ENCODE measurements at regions not wholly inside any gene's neighbourhood (a gene's known extent, or its start where the extent isn't known, plus 50 kb on each side); places are given as distances from the start of the nearest gene placed in this dataset.
"Not testable (repeated sequence)": the region's sequence is repeated elsewhere in the genome, so short reads cannot be mapped to it uniquely, and the experiment has no call there.

DNA sequence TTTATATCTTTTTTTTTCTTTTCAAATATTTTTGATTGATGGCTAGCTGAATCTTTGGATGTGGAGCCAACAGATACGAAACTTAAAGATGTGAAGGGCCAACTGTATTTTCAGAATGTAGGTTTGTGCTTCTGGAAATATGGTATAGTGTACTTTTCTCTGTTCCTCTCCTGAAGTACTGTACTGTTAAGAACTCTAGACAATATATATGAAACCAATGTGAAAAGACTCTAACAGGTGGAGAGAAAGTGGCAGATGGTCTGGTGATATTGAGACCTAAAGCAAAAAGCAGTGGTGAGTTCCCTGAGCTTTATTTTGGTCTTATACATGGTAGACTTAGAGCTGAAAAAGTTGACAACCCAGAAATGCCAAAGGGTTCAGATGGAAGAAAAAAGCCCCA, 185.0 kb upstream of the GRIN3A start:
- no peaks in the 10 kb centered on the region for H3K27me3 ChIP-seq (ENCODE audit: control insufficient read depth, insufficient read depth, low read length)
- no peaks in the 10 kb centered on the region for H3K36me3 ChIP-seq (ENCODE audit: control insufficient read depth, insufficient read depth, low read length)
- no peaks in the 10 kb centered on the region for H3K4me1 ChIP-seq (ENCODE audit: control insufficient read depth, insufficient read depth, low read length)
- H3K9me3 ChIP-seq (ENCODE audit: control insufficient read depth, insufficient read depth, low read depth, low read length): no peaks in the 10 kb centered on the region
- ChIA-PET CTCF (no interaction called here), POLR2A (no interaction called here)
- no peak overlapping the region for H3K4me3 ChIP-seq (ENCODE audit: low read depth in 2 of 2, low read length in 2 of 2)
- no peak for DNase-seq (ENCODE audit: low read depth, low spot score)
- no peak for TF ChIP-seq TCF7L2 (IDR thresholded peaks at IDR 0.05; ENCODE audit: low read depth, low read length)
- no peak for TF ChIP-seq POLR2AphosphoS5 (IDR thresholded peaks at IDR 0.05; ENCODE audit: low read depth, low read length)
- TF ChIP-seq, protein P1, sequence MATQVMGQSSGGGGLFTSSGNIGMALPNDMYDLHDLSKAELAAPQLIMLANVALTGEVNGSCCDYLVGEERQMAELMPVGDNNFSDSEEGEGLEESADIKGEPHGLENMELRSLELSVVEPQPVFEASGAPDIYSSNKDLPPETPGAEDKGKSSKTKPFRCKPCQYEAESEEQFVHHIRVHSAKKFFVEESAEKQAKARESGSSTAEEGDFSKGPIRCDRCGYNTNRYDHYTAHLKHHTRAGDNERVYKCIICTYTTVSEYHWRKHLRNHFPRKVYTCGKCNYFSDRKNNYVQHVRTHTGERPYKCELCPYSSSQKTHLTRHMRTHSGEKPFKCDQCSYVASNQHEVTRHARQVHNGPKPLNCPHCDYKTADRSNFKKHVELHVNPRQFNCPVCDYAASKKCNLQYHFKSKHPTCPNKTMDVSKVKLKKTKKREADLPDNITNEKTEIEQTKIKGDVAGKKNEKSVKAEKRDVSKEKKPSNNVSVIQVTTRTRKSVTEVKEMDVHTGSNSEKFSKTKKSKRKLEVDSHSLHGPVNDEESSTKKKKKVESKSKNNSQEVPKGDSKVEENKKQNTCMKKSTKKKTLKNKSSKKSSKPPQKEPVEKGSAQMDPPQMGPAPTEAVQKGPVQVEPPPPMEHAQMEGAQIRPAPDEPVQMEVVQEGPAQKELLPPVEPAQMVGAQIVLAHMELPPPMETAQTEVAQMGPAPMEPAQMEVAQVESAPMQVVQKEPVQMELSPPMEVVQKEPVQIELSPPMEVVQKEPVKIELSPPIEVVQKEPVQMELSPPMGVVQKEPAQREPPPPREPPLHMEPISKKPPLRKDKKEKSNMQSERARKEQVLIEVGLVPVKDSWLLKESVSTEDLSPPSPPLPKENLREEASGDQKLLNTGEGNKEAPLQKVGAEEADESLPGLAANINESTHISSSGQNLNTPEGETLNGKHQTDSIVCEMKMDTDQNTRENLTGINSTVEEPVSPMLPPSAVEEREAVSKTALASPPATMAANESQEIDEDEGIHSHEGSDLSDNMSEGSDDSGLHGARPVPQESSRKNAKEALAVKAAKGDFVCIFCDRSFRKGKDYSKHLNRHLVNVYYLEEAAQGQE (IDR thresholded peaks at IDR 0.05; ENCODE audit: insufficient read depth in 1 of 2, low read depth in 2 of 2, low read length in 1 of 2): no peak
- no peak for TF ChIP-seq SIN3A (IDR thresholded peaks at IDR 0.05; ENCODE audit: borderline replicate concordance, insufficient read depth, low read depth, low read length)
- TF ChIP-seq, protein P2, sequence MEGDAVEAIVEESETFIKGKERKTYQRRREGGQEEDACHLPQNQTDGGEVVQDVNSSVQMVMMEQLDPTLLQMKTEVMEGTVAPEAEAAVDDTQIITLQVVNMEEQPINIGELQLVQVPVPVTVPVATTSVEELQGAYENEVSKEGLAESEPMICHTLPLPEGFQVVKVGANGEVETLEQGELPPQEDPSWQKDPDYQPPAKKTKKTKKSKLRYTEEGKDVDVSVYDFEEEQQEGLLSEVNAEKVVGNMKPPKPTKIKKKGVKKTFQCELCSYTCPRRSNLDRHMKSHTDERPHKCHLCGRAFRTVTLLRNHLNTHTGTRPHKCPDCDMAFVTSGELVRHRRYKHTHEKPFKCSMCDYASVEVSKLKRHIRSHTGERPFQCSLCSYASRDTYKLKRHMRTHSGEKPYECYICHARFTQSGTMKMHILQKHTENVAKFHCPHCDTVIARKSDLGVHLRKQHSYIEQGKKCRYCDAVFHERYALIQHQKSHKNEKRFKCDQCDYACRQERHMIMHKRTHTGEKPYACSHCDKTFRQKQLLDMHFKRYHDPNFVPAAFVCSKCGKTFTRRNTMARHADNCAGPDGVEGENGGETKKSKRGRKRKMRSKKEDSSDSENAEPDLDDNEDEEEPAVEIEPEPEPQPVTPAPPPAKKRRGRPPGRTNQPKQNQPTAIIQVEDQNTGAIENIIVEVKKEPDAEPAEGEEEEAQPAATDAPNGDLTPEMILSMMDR (IDR thresholded peaks at IDR 0.05): no peak
- H3K27ac ChIP-seq (ENCODE audit: low read length): no peak overlapping the region
- no TSS peak for BruUV-seq (replicated peaks)
- intact Hi-C loops (cut with micrococcal nuclease; ENCODE audit: unreplicated experiment): no loop called here
- in situ Hi-C loops (cut with HindIII; ENCODE audit: low pct_unique_long_range_greater_than_20kb, low sequenced_read_pairs): no loop called here
- no peak for ATAC-seq

DNA sequence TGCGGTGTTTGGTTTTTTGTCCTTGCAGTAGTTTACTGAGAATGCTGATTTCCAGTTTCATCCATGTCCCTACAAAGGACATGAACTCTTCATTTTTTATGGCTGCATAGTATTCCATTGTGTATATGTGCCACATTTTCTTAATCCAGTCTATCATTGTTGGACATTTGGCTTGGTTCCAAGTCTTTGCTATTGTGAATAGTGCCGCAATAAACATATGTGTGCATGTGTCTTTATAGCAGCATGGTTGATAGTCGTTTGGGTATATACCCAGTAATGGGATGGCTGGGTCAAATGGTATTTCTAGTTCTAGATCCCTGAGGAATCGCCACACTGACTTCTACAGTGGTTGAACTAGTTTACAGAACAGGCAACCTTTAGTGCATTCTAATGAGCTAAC, 178.5 kb upstream of the GRIN3A start:
- H3K4me3 ChIP-seq (ENCODE audit: low read depth in 2 of 2, low read length in 2 of 2); intact Hi-C loops (cut with micrococcal nuclease; ENCODE audit: unreplicated experiment); H3K4me1 ChIP-seq (ENCODE audit: control insufficient read depth, insufficient read depth, low read length); H3K27ac ChIP-seq (ENCODE audit: low read length); CTCF ChIA-PET; in situ Hi-C loops (cut with HindIII; ENCODE audit: low pct_unique_long_range_greater_than_20kb, low sequenced_read_pairs); DNase-seq (ENCODE audit: low read depth, low spot score); ATAC-seq; BruUV-seq (replicated peaks); H3K27me3 ChIP-seq (ENCODE audit: control insufficient read depth, insufficient read depth, low read length); H3K9me3 ChIP-seq (ENCODE audit: control insufficient read depth, insufficient read depth, low read depth, low read length); H3K36me3 ChIP-seq (ENCODE audit: control insufficient read depth, insufficient read depth, low read length); POLR2A ChIA-PET: not testable (repeated sequence)

DNA sequence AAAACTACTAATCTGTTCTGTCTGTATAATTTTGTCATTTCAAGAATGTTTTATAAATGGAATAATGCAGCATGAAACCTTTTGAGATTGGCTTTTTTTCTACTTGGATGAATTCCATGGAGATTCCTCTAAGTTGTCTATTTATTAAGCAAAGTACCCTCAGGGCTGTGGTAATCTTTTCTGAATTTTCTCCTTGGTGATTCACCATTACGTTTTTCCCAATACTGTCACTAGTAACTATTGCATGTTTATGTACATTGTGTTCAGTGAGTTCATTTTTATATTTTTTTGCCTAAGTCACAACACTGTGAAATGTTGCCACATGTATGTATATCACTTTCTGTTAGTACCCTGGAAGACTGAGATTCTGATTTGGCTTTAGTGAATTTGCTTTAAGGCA, 177.0 kb upstream of the GRIN3A start:
- CTCF ChIA-PET: no interaction called here
- Histone ChIP-seq H3K4me1 (ENCODE audit: control insufficient read depth, insufficient read depth, low read length) (no peaks in the 10 kb centered on the region), H3K4me3 (ENCODE audit: low read depth in 2 of 2, low read length in 2 of 2) (no peak overlapping the region), H3K27ac (ENCODE audit: low read length) (no peak overlapping the region), H3K9me3 (ENCODE audit: control insufficient read depth, insufficient read depth, low read depth, low read length) (no peaks in the 10 kb centered on the region), H3K27me3 (ENCODE audit: control insufficient read depth, insufficient read depth, low read length) (no peaks in the 10 kb centered on the region), H3K36me3 (ENCODE audit: control insufficient read depth, insufficient read depth, low read length) (no peaks in the 10 kb centered on the region)
- POLR2A ChIA-PET: no interaction called here
- intact Hi-C loops (cut with micrococcal nuclease; ENCODE audit: unreplicated experiment) (no loop called here), in situ Hi-C loops (cut with HindIII; ENCODE audit: low pct_unique_long_range_greater_than_20kb, low sequenced_read_pairs) (no loop called here)
- DNase-seq (ENCODE audit: low read depth, low spot score): no peak
- ATAC-seq: no peak
- BruUV-seq (replicated peaks): no TSS peak
- TF ChIP-seq TCF7L2 (IDR thresholded peaks at IDR 0.05; ENCODE audit: low read depth, low read length) (no peak), SIN3A (IDR thresholded peaks at IDR 0.05; ENCODE audit: borderline replicate concordance, insufficient read depth, low read depth, low read length) (no peak), POLR2AphosphoS5 (IDR thresholded peaks at IDR 0.05; ENCODE audit: low read depth, low read length) (no peak)
- TF ChIP-seq, protein P2 (IDR thresholded peaks at IDR 0.05): no peak
- TF ChIP-seq, protein P1 (IDR thresholded peaks at IDR 0.05; ENCODE audit: insufficient read depth in 1 of 2, low read depth in 2 of 2, low read length in 1 of 2): no peak
